ENCODE measurements at regions not wholly inside any gene's neighbourhood (a gene's known extent, or its start where the extent isn't known, plus 50 kb on each side); places are given as distances from the start of the nearest gene placed in this dataset.

- ChIA-PET POLR2A (no interaction called here), CTCF (no interaction called here)
Observed at GRCh38 chr15:37771465-37771864, 163.0 kb upstream of the TMCO5A start.

DNA sequence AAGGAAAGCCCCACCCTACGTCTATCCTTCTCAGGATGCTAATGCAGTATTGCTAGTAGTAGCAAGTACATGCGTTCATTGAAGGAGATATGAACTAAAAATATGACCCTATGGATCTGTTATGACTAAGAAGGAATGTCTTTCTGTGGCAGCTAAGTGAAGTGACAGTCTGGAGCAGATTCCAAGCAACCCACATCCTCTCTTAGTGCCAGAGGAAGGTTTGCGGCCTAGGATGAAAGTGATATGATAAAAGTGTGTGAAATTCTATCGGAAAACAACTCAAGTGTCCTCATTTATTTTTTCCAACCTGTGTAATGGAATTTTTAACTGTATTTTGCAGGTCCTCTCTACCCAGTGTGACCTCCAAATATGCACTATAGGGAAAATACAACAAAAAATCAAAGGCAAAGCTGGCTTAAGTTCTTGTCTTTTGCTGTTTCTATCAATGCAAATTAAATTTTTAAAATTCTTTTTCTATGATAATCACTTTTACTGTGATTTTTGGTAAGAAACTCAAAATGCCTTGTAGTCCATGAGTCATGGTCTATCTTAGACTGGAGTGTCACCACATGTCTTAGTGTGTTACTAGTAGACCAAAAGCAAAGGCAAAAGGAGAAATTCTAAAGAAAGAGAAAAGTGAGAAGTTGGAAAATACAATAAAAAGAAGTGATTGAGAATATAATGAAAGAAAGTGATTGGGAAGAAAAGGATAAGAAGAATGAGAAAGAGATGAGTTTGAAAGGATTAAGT is 161.2 kb upstream of the TMCO5A start:
- ChIA-PET POLR2A (no interaction called here), CTCF (no interaction called here)

- POLR2A ChIA-PET: no interaction called here
- CTCF ChIA-PET: no interaction called here
Observed at GRCh38 chr15:37774961-37775360, 159.5 kb upstream of the TMCO5A start.

DNA sequence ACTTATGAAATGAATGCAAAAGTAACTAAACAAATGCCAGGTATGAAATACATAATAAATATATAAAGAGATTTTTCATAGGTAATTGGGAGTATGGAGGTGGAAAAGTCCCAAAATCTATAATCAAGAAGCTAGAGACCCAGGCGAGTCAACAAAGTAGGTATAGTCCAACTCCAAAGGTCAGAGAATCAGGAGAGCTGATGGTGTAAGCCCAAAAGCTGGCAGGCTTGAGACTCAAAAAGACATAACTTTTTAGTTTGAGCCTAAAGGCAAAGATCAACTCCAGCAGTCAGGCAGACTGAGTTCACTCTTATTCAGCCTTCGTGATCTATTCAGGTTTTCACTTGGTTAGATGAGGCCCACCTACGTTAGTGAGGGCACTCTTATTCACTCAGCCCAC is 157.4 kb upstream of the TMCO5A start:
- ChIA-PET CTCF (no interaction called here), POLR2A (no interaction called here)

DNA sequence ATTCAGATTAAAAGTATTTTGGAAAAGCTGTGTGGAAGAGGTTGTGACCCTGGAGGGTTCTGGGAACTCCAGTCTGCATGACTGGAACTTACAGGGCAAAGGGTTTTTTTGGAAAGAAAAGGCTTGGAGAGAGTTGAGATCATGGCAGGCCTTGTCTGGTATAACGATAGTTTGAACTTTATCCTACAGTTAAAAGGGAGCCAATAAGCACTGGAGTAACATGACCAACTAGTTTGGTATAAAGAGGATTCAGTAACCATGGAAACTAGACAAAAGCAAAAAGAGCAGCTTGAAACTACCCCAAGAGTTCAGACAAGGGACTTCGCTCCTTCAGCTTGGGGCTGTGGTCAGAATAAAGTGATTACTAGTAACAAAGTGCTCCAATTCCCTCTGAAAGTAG is 151.2 kb upstream of the TMCO5A start:
- ChIA-PET CTCF (no interaction called here), POLR2A (no interaction called here)

- POLR2A ChIA-PET: no interaction called here
- CTCF ChIA-PET: no interaction called here
Observed at GRCh38 chr15:37788330-37788729, 146.1 kb upstream of the TMCO5A start.

DNA sequence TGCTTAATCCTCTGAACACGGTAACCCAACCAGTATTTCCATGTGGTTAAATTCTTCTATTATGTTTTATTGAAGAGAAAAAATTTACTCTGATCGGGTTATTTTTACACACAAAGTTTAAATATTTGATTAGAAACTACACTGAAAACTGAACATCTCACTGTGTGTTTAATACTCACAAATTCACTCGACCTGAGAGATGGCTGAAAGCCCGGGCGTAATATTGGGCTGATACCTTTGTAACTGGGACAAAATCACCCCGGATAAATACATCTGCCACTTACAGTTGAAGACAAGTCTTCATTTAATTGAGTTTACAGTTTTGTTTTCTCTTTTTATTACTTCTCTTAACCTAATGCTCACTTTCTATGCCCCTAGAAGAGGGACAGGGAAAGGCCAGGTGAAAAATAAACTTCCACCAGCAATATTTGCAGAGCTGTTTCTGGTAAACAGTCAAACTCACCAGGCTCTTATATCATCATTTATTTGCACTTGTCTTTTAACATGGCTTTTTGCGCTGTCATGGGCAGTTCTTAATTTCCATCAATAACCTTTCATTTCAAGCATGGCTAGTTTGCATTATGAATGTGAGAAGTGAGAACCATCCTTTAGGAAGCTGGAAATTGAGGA is 145.6 kb upstream of the TMCO5A start:
- CTCF ChIA-PET: no interaction called here
- POLR2A ChIA-PET: no interaction called here

DNA sequence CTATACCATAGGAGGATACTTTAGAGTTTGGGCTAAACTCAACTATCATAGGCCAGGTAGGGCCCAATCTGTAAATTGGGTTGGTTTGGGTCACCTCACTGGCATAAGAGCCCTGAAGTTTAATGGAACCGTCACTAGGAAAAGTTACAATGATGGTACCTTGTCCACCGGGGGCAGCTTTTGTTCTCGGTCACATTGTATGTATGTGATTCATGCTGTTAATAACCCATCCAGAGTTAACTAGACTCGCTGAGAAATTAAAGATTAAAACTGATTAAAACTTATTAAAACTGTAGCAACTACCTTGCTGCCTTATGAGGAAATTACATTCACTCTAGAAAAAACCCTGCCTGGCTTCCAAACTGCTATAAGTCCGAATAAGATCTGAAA is 145.0 kb upstream of the TMCO5A start:
- ChIA-PET CTCF (no interaction called here), POLR2A (no interaction called here)

- CTCF ChIA-PET: no interaction called here
- POLR2A ChIA-PET: no interaction called here
Observed at GRCh38 chr15:37789881-37790280, 144.6 kb upstream of the TMCO5A start.

GRCh38 chr15:37791693-37792092 is 142.7 kb upstream of the TMCO5A start:
- ChIA-PET CTCF (no interaction called here), POLR2A (no interaction called here)

- CTCF ChIA-PET: no interaction called here
- POLR2A ChIA-PET: no interaction called here
Observed at GRCh38 chr15:37792351-37792750, 142.1 kb upstream of the TMCO5A start.

GRCh38 chr15:37793851-37794250 is 140.6 kb upstream of the TMCO5A start:
- ChIA-PET CTCF (no interaction called here), POLR2A (no interaction called here)

DNA sequence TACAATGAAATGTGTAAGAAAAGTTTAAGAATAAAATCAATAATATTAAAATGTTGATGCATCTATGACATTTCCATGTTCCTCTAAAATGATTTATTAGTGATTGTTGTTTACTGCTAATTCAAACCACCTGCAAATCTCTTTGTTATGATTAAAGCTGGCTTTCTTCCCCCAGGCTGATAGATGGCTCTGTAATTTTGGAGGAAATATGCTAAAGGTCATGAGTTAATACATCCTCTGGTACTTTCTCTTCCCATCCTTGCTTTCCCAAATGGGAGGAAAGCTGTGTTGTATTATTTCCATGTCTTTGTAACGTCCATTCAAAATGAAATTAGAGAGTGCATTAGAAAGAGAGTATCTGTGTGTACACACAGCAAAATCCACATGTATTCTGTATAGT is 139.5 kb upstream of the TMCO5A start:
- POLR2A ChIA-PET: no interaction called here
- CTCF ChIA-PET: no interaction called here

GRCh38 chr15:37801529-37801928 is 132.9 kb upstream of the TMCO5A start:
- POLR2A ChIA-PET: no interaction called here
- CTCF ChIA-PET: no interaction called here

DNA sequence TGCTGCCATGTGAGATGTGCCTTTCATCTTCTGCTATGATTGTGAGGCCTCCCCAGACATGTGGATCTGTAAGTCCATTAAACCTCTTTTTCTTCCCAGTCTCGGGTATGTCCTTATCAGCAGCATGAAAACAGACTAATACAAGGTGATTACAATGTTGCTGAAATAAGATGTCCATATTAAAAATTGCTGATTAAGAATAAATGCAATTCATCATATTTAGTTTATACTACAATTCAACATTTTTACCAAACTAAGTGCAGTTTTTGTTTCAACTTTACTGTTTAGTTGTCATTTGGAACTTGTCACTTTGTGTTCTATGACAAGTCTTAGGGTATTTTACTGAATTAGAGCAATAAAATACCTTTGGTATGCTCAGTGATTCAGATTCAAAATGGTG is 127.6 kb upstream of the TMCO5A start:
- CTCF ChIA-PET: no interaction called here
- POLR2A ChIA-PET: no interaction called here

- CTCF ChIA-PET: no interaction called here
- POLR2A ChIA-PET: no interaction called here
Observed at GRCh38 chr15:37810381-37810780, 124.1 kb upstream of the TMCO5A start.

DNA sequence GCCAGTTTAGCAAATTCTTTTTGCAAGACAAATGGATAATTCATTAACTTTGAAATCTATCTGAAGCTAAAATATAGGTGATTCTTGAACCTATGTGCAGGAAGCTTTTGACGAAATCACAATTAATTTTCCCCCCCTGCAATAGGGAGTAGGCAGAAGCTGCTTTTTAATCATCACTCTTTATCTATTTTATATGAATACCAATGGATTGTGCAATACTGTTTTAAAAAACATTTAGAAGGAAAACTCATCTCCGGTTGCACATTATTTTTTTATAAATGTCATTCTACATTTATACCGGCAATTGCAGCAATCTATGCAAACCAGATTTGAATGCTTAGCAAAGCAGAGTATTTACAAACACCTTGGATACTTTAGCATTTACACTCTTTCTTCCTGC is 121.1 kb upstream of the TMCO5A start:
- CTCF ChIA-PET: no interaction called here
- POLR2A ChIA-PET: no interaction called here

GRCh38 chr15:37814847-37815515 is 119.5 kb upstream of the TMCO5A start:
- ChIA-PET POLR2A (no interaction called here), CTCF (no interaction called here)

GRCh38 chr15:37818152-37818677 is 116.2 kb upstream of the TMCO5A start:
- POLR2A ChIA-PET: no interaction called here
- CTCF ChIA-PET: no interaction called here

- ChIA-PET CTCF (no interaction called here), POLR2A (no interaction called here)
Observed at GRCh38 chr15:37819191-37819590, 115.2 kb upstream of the TMCO5A start.

- POLR2A ChIA-PET: interaction anchor here (0.5 kb wide), 1 partner anchor 619 kb away, joined by 4 read pairs; no protein-coding TSS in a partner anchor
- CTCF ChIA-PET: no interaction called here
Observed at GRCh38 chr15:37820380-37821128, 113.9 kb upstream of the TMCO5A start.

All from activated CD8-positive, alpha-beta memory T cell treated with anti-CD3 and anti-CD28 coated beads for 36 hours (primary cell).